CD8-positive, alpha-beta memory T cell (primary cell): ENCODE measurements at regions not wholly inside any gene's neighbourhood (a gene's known extent, or its start where the extent isn't known, plus 50 kb on each side); places are given as distances from the start of the nearest gene placed in this dataset.

Experiments
- CTCF ChIA-PET: fragments of 350-600 bp; sonication (Branson Sonifier 250); formaldehyde crosslinking; loops from one replicate; lab custom pipeline; 2021; ENCODE audit warnings: antibody characterized with exemption; lab: Charles Lee
- POLR2A ChIA-PET: fragments of 350-600 bp; sonication (Branson Sonifier 250); formaldehyde crosslinking; loops from one replicate; lab custom pipeline; 2021; ENCODE audit warnings: antibody characterized with exemption; lab: Charles Lee
- DNase-seq, 5 donors: peaks; one replicate each; pipeline versions ENCODE4 v3.0.0 to v3.0.0-alpha.2; 2020 to 2022; ENCODE audit warnings: mixed read lengths in 1 of 5
- H3K27ac ChIP-seq: one replicate; pipeline ENCODE4 v1.7.0; 2013; ENCODE audit warnings: low read depth, mild to moderate bottlenecking, low read length, moderate library complexity
- H3K27me3 ChIP-seq: 2 replicates; pipeline ENCODE4 v1.7.0; 2013; ENCODE audit warnings: low read length, mild to moderate bottlenecking; ENCODE audit not compliant: insufficient read depth, poor library complexity, severe bottlenecking
- H3K36me3 ChIP-seq: 2 replicates; pipeline ENCODE4 v1.7.0; 2013; ENCODE audit warnings: mild to moderate bottlenecking, low read length, moderate library complexity; ENCODE audit not compliant: insufficient read depth
- H3K4me1 ChIP-seq: 2 replicates; pipeline ENCODE4 v1.7.0; 2013; ENCODE audit warnings: mild to moderate bottlenecking, low read length, moderate library complexity; ENCODE audit not compliant: insufficient read depth
- H3K4me3 ChIP-seq: 2 replicates; pipeline ENCODE4 v1.7.0; 2013; ENCODE audit warnings: mild to moderate bottlenecking, low read length
- H3K9me3 ChIP-seq: 2 replicates; pipeline ENCODE4 v1.7.0; 2013; ENCODE audit warnings: mild to moderate bottlenecking, low read length
- H3K27ac Mint-ChIP-seq, 8 donors: one replicate each; pipeline ENCODE4 v1.8.0; 2020 to 2021; ENCODE audit warnings: mixed read lengths in 8 of 8, mild to moderate bottlenecking in 6 of 8, inconsistent platforms in 3 of 8, moderate library complexity in 3 of 8
- H3K27me3 Mint-ChIP-seq, 2 donors: one replicate each; pipeline ENCODE4 v1.8.0; 2020 to 2021; ENCODE audit warnings: mixed read lengths in 2 of 2, mild to moderate bottlenecking in 1 of 2, moderate library complexity in 1 of 2
- H3K36me3 Mint-ChIP-seq, 3 donors: one replicate each; pipeline ENCODE4 v1.8.0; 2020 to 2021; ENCODE audit warnings: mixed read lengths in 3 of 3, inconsistent platforms in 1 of 3, mild to moderate bottlenecking in 1 of 3
- H3K4me1 Mint-ChIP-seq, 3 donors: one replicate each; pipeline ENCODE4 v1.8.0; 2020 to 2021; ENCODE audit warnings: mixed read lengths in 3 of 3, inconsistent platforms in 1 of 3, mild to moderate bottlenecking in 1 of 3
- H3K4me3 Mint-ChIP-seq, 7 donors: one replicate each; pipeline ENCODE4 v1.8.0; 2020 to 2021; ENCODE audit warnings: mixed read lengths in 7 of 7, mild to moderate bottlenecking in 6 of 7, moderate library complexity in 4 of 7, inconsistent platforms in 2 of 7
- H3K9me3 Mint-ChIP-seq, 5 donors: one replicate each; pipeline ENCODE4 v1.8.0; 2020 to 2022; ENCODE audit warnings: mixed read lengths in 5 of 5, mild to moderate bottlenecking in 3 of 5, moderate library complexity in 2 of 5, inconsistent platforms in 1 of 5

DNA sequence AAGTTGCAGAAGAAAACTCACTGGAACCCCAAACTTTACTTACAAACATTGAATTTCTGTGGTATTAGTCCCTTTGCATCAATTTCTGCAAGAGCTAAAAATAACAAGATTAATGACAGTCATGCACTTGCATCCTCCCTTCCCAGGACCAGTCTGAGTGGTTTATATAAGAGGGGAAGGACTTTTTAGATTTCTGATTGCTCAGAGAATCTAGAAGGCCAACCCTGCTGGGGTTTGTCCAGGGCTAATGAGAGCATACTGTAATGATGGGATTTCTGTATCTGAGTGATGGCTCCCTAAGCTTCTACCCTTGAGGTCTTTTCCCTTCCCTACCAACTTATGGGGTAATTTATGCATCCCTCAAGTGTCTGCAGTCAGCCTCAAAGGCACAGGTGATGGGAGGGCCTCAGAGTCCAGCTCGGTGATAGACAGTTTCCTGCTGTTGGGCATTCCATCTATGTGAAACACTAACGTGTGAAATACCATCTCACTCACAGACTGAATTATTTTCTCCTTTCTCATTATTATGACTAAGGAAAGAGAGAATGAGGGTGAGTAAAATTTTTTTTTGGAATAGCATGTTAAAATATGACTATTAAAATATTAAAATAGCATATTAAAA lies 556.3 kb downstream of the RIT2 start:
- Mint-ChIP-seq H3K4me3 (no peak overlapping the region), H3K4me1 (no peaks in the 10 kb centered on the region), H3K27me3 (peaks cover 0 to 3% of the 10 kb centered on the region in 2 donors), H3K27ac (no peak overlapping the region), H3K36me3 (no peaks in the 10 kb centered on the region), H3K9me3 (peaks cover 0 to 16% (median 7%) of the 10 kb centered on the region in 5 donors)
- Histone ChIP-seq H3K27me3 (no peaks in the 10 kb centered on the region), H3K27ac (no peak overlapping the region), H3K36me3 (no peaks in the 10 kb centered on the region), H3K9me3 (no peaks in the 10 kb centered on the region), H3K4me1 (no peaks in the 10 kb centered on the region), H3K4me3 (no peak overlapping the region)
- ChIA-PET CTCF (no interaction called here), POLR2A (no interaction called here)
- DNase-seq, result no peak

DNA sequence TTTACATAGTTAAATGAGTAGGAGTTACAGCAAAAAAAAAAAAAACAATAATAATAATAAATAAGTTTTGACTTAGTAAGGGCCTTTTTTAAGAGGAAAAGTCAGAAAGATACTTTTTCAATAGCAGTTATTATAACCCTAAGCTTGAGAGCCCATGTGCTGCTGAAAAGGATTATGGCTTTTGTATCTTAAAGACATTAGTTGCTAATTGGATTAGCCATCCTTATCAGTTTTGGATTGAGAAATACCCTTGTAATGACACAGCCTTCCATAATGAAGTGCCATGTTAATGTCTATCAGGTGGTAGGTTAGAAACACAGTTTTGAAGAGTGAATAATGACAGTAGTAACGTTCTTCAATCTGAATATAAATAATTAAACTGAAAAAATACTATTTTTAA lies 554.0 kb downstream of the RIT2 start:
- no peaks in the 10 kb centered on the region for H3K9me3 ChIP-seq
- no peaks in the 10 kb centered on the region for H3K4me1 ChIP-seq
- Mint-ChIP-seq H3K36me3 (no peaks in the 10 kb centered on the region), H3K4me1 (no peaks in the 10 kb centered on the region), H3K4me3 (no peak overlapping the region), H3K27ac (no peak overlapping the region), H3K27me3 (peaks cover 0 to 3% of the 10 kb centered on the region in 2 donors), H3K9me3 (peaks cover 3 to 15% (median 6%) of the 10 kb centered on the region in 5 donors)
- no peak overlapping the region for H3K27ac ChIP-seq
- no peaks in the 10 kb centered on the region for H3K27me3 ChIP-seq
- DNase-seq, result no peak
- ChIA-PET POLR2A (no interaction called here), CTCF (no interaction called here)
- no peak overlapping the region for H3K4me3 ChIP-seq
- no peaks in the 10 kb centered on the region for H3K36me3 ChIP-seq

DNA sequence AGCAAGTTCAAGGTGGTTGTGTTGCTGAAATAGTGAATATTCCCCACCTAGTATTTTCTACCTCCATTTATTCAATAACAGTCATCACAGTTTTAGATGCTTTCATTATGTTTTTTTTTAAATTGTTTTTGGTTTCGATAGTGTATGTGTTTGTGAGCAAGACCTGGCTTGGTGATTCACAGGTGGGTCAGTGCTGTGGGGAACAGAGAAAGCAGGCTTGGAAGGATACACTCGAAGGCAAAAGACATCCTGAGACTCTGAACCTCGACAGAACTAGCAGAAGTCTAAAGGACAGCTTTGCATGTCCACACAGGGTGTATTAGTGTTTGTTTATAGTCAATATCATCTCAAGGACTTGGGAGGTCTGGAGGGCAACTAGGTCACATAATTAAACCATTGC lies 551.5 kb downstream of the RIT2 start:
- no peak for DNase-seq
- Histone ChIP-seq H3K4me1 (no peaks in the 10 kb centered on the region), H3K36me3 (no peaks in the 10 kb centered on the region), H3K27ac (no peak overlapping the region), H3K4me3 (no peak overlapping the region), H3K27me3 (no peaks in the 10 kb centered on the region), H3K9me3 (no peaks in the 10 kb centered on the region)
- no peak overlapping the region for H3K4me3 Mint-ChIP-seq
- ChIA-PET POLR2A (no interaction called here), CTCF (no interaction called here)
- no peaks in the 10 kb centered on the region for H3K4me1 Mint-ChIP-seq
- no peaks in the 10 kb centered on the region for H3K27me3 Mint-ChIP-seq
- no peaks in the 10 kb centered on the region for H3K36me3 Mint-ChIP-seq
- peaks cover 2 to 14% (median 5%) of the 10 kb centered on the region in 5 donors for H3K9me3 Mint-ChIP-seq
- H3K27ac Mint-ChIP-seq, result no peak overlapping the region

DNA sequence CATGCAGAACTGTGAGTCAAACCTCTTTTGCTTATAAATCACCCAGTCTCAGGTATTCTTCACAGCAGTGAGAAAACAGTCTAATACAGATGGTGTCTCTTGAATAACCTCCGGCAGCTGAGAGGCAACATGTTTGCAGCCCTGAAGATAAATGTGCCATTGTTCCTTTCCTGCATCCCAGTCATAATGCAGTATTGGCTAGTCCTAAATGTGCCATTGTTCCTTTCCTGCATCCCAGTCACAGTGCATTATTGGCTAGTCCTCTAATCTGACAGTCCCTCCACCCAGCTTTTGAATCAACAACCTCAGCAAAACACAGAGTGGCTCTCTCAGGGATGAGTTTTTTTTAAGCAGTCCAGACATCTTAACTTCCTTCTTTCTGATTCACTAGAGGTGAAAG lies 550.7 kb downstream of the RIT2 start:
- H3K27ac Mint-ChIP-seq, result no peak overlapping the region
- DNase-seq, result no peak
- peaks cover 2 to 14% (median 7%) of the 10 kb centered on the region in 5 donors for H3K9me3 Mint-ChIP-seq
- Histone ChIP-seq H3K4me3 (no peak overlapping the region), H3K27ac (no peak overlapping the region), H3K4me1 (no peaks in the 10 kb centered on the region), H3K27me3 (no peaks in the 10 kb centered on the region), H3K9me3 (no peaks in the 10 kb centered on the region), H3K36me3 (no peaks in the 10 kb centered on the region)
- no peaks in the 10 kb centered on the region for H3K36me3 Mint-ChIP-seq
- ChIA-PET CTCF (no interaction called here), POLR2A (no interaction called here)
- no peaks in the 10 kb centered on the region for H3K4me1 Mint-ChIP-seq
- no peaks in the 10 kb centered on the region for H3K27me3 Mint-ChIP-seq
- H3K4me3 Mint-ChIP-seq, result no peak overlapping the region

DNA sequence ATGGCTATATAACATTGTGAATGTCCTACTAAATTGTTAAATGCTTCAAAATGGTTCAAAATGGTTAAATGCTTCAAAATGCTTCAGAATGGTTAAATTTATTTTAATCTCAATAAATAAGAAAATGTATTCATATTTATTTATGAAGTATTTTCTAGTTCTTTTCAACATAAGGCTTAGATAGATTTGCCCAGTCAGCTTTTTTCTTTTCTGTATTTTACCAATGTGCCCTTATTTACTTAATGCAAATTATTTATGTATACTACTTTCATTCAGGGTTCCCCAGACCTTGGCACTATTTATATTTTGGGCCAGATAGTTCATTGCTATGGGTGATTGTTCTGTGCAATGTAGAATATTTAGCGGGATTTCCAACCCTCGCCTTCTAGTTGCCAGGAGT lies 546.7 kb downstream of the RIT2 start:
- H3K4me1 Mint-ChIP-seq, result no peaks in the 10 kb centered on the region
- no peak overlapping the region for H3K4me3 Mint-ChIP-seq
- Histone ChIP-seq H3K27ac (no peak overlapping the region), H3K4me3 (no peak overlapping the region), H3K36me3 (no peaks in the 10 kb centered on the region), H3K9me3 (no peaks in the 10 kb centered on the region), H3K4me1 (no peaks in the 10 kb centered on the region), H3K27me3 (no peaks in the 10 kb centered on the region)
- POLR2A ChIA-PET, result no interaction called here
- H3K27me3 Mint-ChIP-seq, result no peaks in the 10 kb centered on the region
- no peak for DNase-seq
- no peak overlapping the region for H3K27ac Mint-ChIP-seq
- CTCF ChIA-PET, result no interaction called here
- H3K9me3 Mint-ChIP-seq, result peaks cover 4 to 14% (median 7%) of the 10 kb centered on the region in 5 donors
- H3K36me3 Mint-ChIP-seq, result no peaks in the 10 kb centered on the region

DNA sequence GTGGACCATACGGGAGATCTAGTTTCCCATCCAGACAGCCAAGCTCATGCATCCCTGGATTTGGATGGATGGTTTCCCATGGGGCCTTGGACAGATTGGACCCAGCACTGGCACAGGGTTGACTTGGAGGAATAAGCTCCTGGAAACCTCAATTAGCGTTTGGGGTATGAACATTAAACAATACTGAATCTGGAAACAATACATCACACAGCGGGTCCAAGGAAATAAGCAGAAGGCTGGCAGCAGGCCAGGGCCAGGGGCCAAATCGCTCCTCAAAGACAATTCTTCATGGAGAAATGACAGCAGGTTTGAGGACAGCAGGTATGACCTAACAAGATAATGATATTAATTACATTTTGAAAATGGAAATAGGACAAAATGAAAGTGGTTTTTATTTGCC lies 540.6 kb downstream of the RIT2 start:
- CTCF ChIA-PET, result no interaction called here
- H3K27ac ChIP-seq, result no peak overlapping the region
- H3K4me1 Mint-ChIP-seq, result no peaks in the 10 kb centered on the region
- no peaks in the 10 kb centered on the region for H3K9me3 ChIP-seq
- H3K9me3 Mint-ChIP-seq, result peaks cover 0 to 11% (median 9%) of the 10 kb centered on the region in 5 donors
- no peak for DNase-seq
- no peak overlapping the region for H3K4me3 Mint-ChIP-seq
- no peak overlapping the region for H3K27ac Mint-ChIP-seq
- H3K36me3 ChIP-seq, result no peaks in the 10 kb centered on the region
- no peaks in the 10 kb centered on the region for H3K27me3 ChIP-seq
- H3K36me3 Mint-ChIP-seq, result no peaks in the 10 kb centered on the region
- no peak overlapping the region for H3K4me3 ChIP-seq
- no peaks in the 10 kb centered on the region for H3K4me1 ChIP-seq
- POLR2A ChIA-PET, result no interaction called here
- no peaks in the 10 kb centered on the region for H3K27me3 Mint-ChIP-seq

DNA sequence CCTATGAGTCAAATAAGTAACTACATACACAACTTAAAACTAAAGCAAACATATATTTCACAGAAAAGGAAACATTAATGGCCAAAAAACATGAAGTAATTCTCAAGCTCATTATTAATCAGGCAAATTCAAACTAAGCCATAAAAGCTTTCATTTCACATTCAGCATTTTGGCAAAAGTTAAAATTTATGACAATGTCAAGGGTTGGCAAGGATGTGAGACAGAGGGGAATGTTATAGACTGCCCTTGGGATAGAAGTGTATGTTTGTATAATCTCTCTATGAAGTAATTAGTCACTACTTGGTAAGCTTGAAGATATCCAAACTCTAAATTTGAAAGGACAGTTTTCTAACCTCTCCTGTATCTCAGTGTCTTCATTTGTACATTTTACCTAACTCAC lies 539.4 kb downstream of the RIT2 start:
- ChIA-PET POLR2A (no interaction called here), CTCF (no interaction called here)
- Mint-ChIP-seq H3K36me3 (no peaks in the 10 kb centered on the region), H3K4me3 (no peak overlapping the region), H3K9me3 (peaks cover 0 to 14% (median 11%) of the 10 kb centered on the region in 5 donors), H3K27me3 (no peaks in the 10 kb centered on the region), H3K27ac (no peak overlapping the region), H3K4me1 (no peaks in the 10 kb centered on the region)
- Histone ChIP-seq H3K27me3 (no peaks in the 10 kb centered on the region), H3K9me3 (no peaks in the 10 kb centered on the region), H3K4me3 (no peak overlapping the region), H3K4me1 (no peaks in the 10 kb centered on the region), H3K27ac (no peak overlapping the region), H3K36me3 (no peaks in the 10 kb centered on the region)
- DNase-seq, result no peak

DNA sequence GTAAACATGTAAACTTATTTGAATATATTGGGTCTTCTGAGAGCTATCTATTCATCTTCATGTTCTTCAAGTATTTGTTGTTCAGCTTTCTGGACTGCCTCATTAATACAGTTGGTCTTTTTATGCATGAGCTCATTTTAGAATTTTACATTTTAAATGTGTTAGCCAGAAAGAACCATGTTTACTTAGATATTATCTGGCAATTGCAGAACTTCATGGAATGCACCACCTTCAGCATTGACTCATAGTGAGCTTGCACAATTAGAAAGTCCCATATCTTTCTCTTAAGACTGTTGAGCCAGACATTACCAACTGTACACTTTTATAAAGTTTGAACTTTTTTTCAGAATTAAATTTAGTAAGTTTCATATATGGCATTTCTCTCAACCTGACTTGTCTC lies 536.7 kb downstream of the RIT2 start:
- Histone ChIP-seq H3K4me1 (no peaks in the 10 kb centered on the region), H3K36me3 (no peaks in the 10 kb centered on the region), H3K27ac (no peak overlapping the region), H3K4me3 (no peak overlapping the region), H3K27me3 (no peaks in the 10 kb centered on the region), H3K9me3 (no peaks in the 10 kb centered on the region)
- CTCF ChIA-PET, result no interaction called here
- POLR2A ChIA-PET, result no interaction called here
- Mint-ChIP-seq H3K27me3 (no peaks in the 10 kb centered on the region), H3K36me3 (no peaks in the 10 kb centered on the region), H3K9me3 (peaks cover 2 to 20% (median 10%) of the 10 kb centered on the region in 5 donors), H3K27ac (no peak overlapping the region), H3K4me1 (no peaks in the 10 kb centered on the region), H3K4me3 (no peak overlapping the region)
- DNase-seq, result no peak
